Stimulated activated CD8-positive, alpha-beta memory T cell treated with anti-CD3 and anti-CD28 coated beads, Interleukin-12 subunit alpha, Interleukin-12 subunit beta, amount 100 ng/mL, for 4 hours (primary cell): ENCODE measurements at regions not wholly inside any gene's neighbourhood (a gene's known extent, or its start where the extent isn't known, plus 50 kb on each side); places are given as distances from the start of the nearest gene placed in this dataset.
"Not testable (repeated sequence)": the region's sequence is repeated elsewhere in the genome, so short reads cannot be mapped to it uniquely, and the experiment has no call there.

Source experiments
- DNase-seq: peaks from one replicate; pipeline ENCODE4 v3.0.0-alpha.2; 2020; ENCODE audit warnings: low read depth

GRCh38 chr13:71005919-71006318, 861.1 kb downstream of the DACH1 start:
- DNase-seq: no peak

- no peak for DNase-seq
Measured at GRCh38 chr13:70995338-70995737, 871.7 kb downstream of the DACH1 start.

DNA sequence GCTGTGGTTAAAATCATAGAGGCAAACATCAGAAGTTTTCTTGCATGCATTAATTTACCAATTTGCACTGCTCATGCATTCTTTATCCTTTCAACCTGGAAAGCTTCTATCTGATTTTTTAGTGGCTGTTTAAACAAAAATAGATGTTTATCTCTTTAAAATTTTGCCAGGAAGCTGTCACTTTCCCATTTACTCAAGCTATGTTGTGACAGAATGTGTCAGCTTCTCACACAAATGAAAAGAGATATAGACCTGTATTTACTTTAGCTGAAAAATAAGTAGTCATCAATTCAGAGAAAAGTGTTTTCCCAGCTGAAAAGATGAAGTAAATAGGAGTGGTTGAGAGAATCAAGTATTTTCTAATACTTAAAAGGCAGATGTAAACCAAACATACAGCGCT, 872.8 kb downstream of the DACH1 start:
- DNase-seq: no peak

GRCh38 chr13:70987043-70987442, 878.8 kb upstream of the KLHL1 start:
- no peak for DNase-seq

DNA sequence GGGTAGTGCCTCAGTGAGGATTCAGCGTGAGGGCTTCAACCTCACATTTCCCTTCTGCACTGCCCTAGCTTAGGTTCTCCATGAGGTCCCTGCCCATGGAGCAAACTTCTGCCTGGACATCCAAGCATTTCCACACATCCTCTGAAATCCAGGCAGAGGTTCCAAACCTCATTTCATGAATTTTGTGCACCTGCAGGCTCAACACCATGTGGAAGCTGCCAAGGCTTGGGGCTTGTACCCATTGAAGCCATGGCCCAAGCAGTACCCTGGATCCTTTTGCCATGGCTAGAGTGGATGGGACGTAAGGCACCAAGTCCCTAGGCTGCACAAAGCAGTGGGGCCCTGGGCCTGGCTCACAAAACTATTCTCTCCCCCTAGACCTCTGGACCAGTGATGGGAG, 877.1 kb upstream of the KLHL1 start:
- no peak for DNase-seq

DNA sequence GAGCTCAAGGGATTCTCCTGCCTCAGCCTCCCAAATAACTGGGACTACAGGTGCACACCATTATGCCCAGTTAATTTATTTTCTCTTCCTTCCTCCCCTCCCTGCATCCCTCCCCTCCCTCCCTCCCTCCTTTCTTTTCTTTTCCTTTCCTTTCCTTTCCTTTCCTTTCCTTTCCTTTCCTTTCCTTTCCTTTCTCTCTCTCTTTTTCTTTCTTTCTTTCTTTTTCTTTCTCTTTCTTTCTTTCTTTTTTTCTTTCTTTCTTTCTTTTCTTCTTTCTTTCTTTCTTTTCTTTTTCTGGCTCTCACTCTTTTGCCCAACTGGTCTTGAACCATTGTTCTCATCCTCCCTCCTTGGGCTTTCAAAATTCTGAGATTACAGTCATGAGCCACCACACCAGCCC, 873.0 kb upstream of the KLHL1 start:
- not testable (repeated sequence) for DNase-seq

- DNase-seq: no peak
Measured at GRCh38 chr13:70969321-70969720, 861.1 kb upstream of the KLHL1 start.

DNA sequence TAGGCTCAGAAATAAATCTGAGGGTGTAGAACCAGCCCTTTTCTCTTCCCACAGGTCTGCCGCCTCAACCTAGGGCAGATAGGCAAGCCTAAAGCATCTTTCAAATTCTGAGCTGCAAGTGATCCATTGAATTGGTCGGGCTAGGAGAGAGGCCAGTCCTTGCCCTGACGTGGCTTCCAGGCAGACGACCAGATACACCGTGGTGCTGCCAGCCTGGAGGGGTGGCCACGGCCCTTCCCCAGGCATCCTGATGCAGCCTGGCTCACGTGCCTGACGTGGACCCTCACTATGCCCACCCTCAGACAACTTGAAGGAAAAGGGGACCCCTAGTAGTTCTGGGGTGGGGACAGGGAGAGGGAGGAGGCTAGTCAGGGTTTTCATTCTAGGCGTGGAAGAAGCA, 859.3 kb upstream of the KLHL1 start:
- DNase-seq: no peak

DNA sequence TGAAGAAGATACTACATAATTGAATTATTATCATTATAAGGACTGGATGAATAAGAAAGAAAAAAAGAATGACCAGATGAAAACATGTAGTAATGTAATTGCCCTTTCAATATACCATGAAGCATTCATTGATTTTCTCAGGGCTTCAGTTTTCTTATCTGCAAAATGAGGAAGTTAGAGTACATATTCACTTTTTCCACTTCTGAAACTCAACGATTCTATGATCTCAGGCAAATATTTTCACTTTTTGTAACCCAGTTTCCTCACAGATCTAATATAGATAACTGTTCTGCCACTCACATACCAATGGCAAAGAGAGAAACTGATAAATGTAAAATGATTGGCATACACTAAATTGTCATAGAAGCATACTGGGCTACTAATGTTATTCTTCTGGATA, 856.6 kb upstream of the KLHL1 start:
- DNase-seq: no peak

GRCh38 chr13:70964124-70964523, 855.9 kb upstream of the KLHL1 start:
- DNase-seq: no peak

DNA sequence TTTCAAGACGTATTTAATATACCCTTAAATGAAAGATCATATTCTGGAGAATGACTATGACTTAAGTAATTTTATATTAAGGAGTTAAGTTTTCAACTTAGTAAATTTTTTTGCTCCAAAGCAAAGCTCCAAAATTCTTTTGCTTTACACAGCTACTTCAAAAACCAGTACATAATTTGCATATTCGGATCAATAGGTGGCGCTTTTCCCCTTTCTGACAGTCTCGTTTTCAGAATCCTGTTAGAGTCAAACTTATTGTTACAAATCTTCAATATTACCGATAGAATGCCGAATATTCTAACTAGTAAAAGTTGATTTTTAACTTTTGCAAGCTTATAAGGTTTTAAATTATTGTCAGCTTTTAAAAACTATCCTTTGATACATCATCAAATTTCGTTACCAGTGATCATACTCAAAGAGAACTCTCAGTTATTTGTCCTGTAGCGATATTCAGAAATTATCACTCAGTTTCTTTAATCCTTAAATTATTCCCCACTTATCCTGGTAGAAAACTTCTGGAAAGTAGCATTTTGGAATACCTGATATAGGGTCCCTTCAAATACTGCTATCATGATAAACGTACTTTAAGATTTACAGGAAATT, 852.7 kb upstream of the KLHL1 start:
- DNase-seq: no peak

DNA sequence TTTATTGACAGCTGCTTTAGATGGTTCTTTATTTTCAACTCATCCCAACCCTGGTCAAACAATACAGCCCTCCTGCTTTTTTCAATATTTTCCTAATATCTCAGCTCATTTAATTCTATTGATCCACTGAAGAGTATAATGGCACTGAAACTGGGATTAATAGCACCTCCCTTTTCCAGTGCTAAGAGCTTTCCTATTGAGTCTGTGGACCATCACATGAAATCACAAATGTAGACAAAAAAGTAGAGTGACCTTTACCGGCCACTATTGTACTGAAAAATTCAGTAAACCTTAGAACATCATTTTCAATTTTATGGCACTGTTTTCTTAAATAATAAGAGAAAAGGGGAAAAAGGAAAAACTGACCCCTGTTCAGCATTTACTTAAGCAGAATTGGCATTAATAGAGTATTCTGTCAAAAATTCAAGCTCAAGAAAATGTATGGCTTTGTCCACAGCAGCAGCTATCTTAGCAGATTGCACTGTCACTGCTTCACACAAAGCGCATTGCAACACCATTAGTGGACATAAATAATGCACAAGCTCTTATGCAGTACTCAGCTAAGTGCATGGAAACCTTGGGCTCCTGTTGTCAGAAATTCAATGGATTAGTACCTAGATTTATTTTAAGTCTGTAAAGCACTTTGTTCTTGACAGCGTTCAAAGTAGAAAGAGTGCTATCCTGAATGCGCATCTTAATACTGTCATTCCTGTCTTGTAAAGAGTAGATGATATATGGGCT, 851.0 kb upstream of the KLHL1 start:
- DNase-seq: no peak

- no peak for DNase-seq
Measured at GRCh38 chr13:70955887-70956286, 847.6 kb upstream of the KLHL1 start.

GRCh38 chr13:70950664-70951063, 842.4 kb upstream of the KLHL1 start:
- no peak for DNase-seq

- no peak for DNase-seq
Measured at GRCh38 chr13:70945506-70945905, 837.3 kb upstream of the KLHL1 start.

DNA sequence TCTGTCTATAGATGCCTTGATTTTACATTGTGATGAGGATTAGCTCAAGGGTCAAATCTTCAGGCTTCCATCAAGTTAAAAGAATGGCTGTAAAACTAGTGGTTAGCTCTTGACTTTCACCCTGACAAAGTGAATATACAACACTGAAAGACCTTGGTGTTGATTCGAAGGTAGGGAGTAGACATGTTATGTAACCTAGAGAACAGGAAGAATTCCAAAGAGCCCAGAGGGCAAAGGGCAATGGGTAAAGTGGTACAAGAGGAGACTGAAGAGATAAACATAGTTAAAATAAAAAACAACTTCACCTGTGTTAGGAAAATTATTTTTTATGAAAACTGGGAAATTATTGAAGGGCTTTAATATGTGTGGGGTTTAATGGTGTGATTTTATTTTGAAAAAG, 833.2 kb upstream of the KLHL1 start:
- no peak for DNase-seq

GRCh38 chr13:70938462-70938861, 830.2 kb upstream of the KLHL1 start:
- DNase-seq: no peak

DNA sequence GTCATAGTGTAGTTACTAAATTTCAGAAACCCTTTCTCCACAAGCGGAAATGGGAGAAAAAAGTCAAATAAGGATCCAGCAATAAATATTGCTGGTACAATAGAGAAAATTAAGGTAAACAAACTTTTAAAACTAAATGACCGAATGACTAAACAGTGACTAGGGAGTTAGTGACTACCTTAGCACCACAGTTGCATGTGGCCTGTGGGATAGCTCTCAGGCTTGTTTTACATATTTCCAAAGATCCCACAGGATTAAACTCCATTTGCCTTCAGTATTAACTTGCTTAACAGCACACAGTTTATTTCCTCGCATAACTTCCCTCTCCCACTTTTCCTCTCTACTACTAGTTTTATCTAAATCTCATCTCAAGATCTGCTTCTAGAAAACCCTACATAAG, 824.3 kb upstream of the KLHL1 start:
- DNase-seq: no peak

GRCh38 chr13:70923863-70924752, 815.9 kb upstream of the KLHL1 start:
- no peak for DNase-seq

DNA sequence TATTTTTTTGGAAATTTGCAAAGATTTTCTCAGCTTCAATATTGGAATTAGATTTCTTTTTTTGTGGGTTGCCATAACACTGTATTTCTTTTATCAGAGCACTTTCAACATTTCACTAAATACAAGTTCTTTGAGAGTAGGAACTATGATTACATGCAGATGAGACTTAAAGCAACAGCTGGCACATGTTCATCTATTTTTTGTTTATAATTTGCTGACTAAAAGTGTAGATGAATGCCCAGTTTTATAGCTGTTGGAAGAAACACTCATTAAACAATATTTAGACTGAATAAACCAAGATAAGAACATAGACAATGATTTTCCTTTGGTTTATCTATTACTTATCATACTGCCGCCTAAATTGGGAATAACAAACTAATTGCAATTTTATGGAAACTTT, 803.0 kb upstream of the KLHL1 start:
- DNase-seq: no peak

- no peak for DNase-seq
Measured at GRCh38 chr13:70908795-70909194, 800.5 kb upstream of the KLHL1 start.

- no peak for DNase-seq
Measured at GRCh38 chr13:70905035-70905434, 796.8 kb upstream of the KLHL1 start.

- no peak for DNase-seq
Measured at GRCh38 chr13:70896136-70896535, 787.9 kb upstream of the KLHL1 start.
